Testis (tissue), 2 donors: ENCODE measurements at regions not wholly inside any gene's neighbourhood (a gene's known extent, or its start where the extent isn't known, plus 50 kb on each side); places are given as distances from the start of the nearest gene placed in this dataset.

Experiments
- POLR2A ChIP-seq: fragments of 450-650 bp; IDR thresholded peaks from one replicate; pipeline ENCODE4 v1.6.1; 2017; ENCODE audit warnings: antibody characterized with exemption, mild to moderate bottlenecking, moderate library complexity
- TF ChIP-seq, protein P1 (sequence below), 3 experiments: fragments of 450-650 bp in 2 of 3; fragments of 200-600 bp in 1 of 3; sonication (generic) in 1 of 3; IDR thresholded peaks; one replicate each; pipeline ENCODE4 v1.5.1; 2016 to 2019; ENCODE audit warnings: antibody characterized with exemption in 3 of 3, mild to moderate bottlenecking in 2 of 3, moderate library complexity in 1 of 3

DNA sequence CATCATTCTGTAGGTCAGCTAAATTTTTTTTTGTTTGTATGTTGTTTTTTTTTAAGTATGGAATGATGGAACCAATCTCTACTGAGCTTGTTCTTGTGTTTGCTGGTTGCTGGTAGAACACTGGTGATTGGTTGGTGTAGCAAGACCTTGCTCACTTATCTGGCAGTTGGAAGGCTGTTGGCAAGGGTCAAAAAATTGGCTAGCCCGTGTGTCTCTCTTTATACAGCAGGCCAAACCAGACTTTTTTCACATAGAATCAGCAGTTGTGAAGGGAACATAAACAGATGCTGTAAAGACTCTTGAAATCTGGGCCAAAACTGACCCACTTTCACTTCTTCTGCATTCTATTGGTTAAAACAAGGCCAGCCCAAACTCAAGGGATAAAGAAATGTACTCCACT lies 2026.5 kb downstream of the LRRC4C start:
- TF ChIP-seq, protein P1, sequence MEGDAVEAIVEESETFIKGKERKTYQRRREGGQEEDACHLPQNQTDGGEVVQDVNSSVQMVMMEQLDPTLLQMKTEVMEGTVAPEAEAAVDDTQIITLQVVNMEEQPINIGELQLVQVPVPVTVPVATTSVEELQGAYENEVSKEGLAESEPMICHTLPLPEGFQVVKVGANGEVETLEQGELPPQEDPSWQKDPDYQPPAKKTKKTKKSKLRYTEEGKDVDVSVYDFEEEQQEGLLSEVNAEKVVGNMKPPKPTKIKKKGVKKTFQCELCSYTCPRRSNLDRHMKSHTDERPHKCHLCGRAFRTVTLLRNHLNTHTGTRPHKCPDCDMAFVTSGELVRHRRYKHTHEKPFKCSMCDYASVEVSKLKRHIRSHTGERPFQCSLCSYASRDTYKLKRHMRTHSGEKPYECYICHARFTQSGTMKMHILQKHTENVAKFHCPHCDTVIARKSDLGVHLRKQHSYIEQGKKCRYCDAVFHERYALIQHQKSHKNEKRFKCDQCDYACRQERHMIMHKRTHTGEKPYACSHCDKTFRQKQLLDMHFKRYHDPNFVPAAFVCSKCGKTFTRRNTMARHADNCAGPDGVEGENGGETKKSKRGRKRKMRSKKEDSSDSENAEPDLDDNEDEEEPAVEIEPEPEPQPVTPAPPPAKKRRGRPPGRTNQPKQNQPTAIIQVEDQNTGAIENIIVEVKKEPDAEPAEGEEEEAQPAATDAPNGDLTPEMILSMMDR (IDR thresholded peaks at IDR 0.05): no peak
- no peak for TF ChIP-seq POLR2A
